ENCODE measurements at regions not wholly inside any gene's neighbourhood (a gene's known extent, or its start where the extent isn't known, plus 50 kb on each side); places are given as distances from the start of the nearest gene placed in this dataset.
"Not testable (repeated sequence)": the region's sequence is repeated elsewhere in the genome, so short reads cannot be mapped to it uniquely, and the experiment has no call there.

GRCh38 chr2:224650815-224651439 is 65.2 kb downstream of the CCDC195 start:
- DNase-seq (ENCODE audit: low read depth, low spot score) = peak; percentile 6

- DNase-seq (ENCODE audit: low read depth, low spot score) = not testable (repeated sequence)
These were observed 62.5 kb upstream of the CUL3 start for GRCh38 chr2:224647684-224648083.

GRCh38 chr2:224646242-224646846 is 61.2 kb upstream of the CUL3 start:
- no peak for DNase-seq (ENCODE audit: low read depth, low spot score)

- no peak for DNase-seq (ENCODE audit: low read depth, low spot score)
These were observed 60.6 kb upstream of the CUL3 start for GRCh38 chr2:224645722-224646121.

- no peak for DNase-seq (ENCODE audit: low read depth, low spot score)
These were observed 55.5 kb upstream of the CUL3 start for GRCh38 chr2:224640679-224641078.

GRCh38 chr2:224638301-224638823 is 53.2 kb upstream of the CUL3 start:
- no peak for DNase-seq (ENCODE audit: low read depth, low spot score)
